IgD-negative memory B cell (primary cell): ENCODE measurements at regions not wholly inside any gene's neighbourhood (a gene's known extent, or its start where the extent isn't known, plus 50 kb on each side); places are given as distances from the start of the nearest gene placed in this dataset.
"Not testable (repeated sequence)": the region's sequence is repeated elsewhere in the genome, so short reads cannot be mapped to it uniquely, and the experiment has no call there.

Experiments
- H3K27ac Mint-ChIP-seq, 3 donors: one replicate each; pipeline ENCODE4 v1.8.0; 2020 to 2022; ENCODE audit warnings: mild to moderate bottlenecking in 3 of 3, mixed read lengths in 3 of 3, moderate library complexity in 1 of 3
- H3K27me3 Mint-ChIP-seq: one replicate; pipeline ENCODE4 v1.8.0; 2021; ENCODE audit warnings: mixed read lengths
- H3K36me3 Mint-ChIP-seq: one replicate; pipeline ENCODE4 v1.8.0; 2020; ENCODE audit warnings: mild to moderate bottlenecking, mixed read lengths
- H3K4me1 Mint-ChIP-seq, 3 donors: one replicate each; pipeline ENCODE4 v1.8.0; 2020 to 2022; ENCODE audit warnings: mixed read lengths in 3 of 3, mild to moderate bottlenecking in 1 of 3
- H3K4me3 Mint-ChIP-seq, 4 donors: one replicate each; pipeline ENCODE4 v1.8.0; 2020 to 2022; ENCODE audit warnings: mild to moderate bottlenecking in 4 of 4, mixed read lengths in 4 of 4, moderate library complexity in 3 of 4
- H3K9me3 Mint-ChIP-seq, 3 donors: one replicate each; pipeline ENCODE4 v1.8.0; 2020 to 2021; ENCODE audit warnings: mixed read lengths in 3 of 3, mild to moderate bottlenecking in 1 of 3

- no peaks in the 10 kb centered on the region for H3K36me3 Mint-ChIP-seq
These were observed 170.9 kb downstream of the SEC23A start for GRCh38 chr14:38931969-38932652.

GRCh38 chr14:38930898-38931297 is 172.1 kb downstream of the SEC23A start:
- no peaks in the 10 kb centered on the region for H3K36me3 Mint-ChIP-seq
- H3K9me3 Mint-ChIP-seq: no peaks in the 10 kb centered on the region
- H3K27me3 Mint-ChIP-seq: no peaks in the 10 kb centered on the region
- no peak overlapping the region for H3K4me3 Mint-ChIP-seq
- H3K4me1 Mint-ChIP-seq: no peaks in the 10 kb centered on the region
- H3K27ac Mint-ChIP-seq: no peak overlapping the region

More at GRCh38 chr14:38931969-38932652, 170.9 kb downstream of the SEC23A start:
- Mint-ChIP-seq H3K27ac (no peak overlapping the region), H3K9me3 (peaks cover 0 to 4% (median 3%) of the 10 kb centered on the region in 3 donors), H3K4me3 (no peak overlapping the region), H3K4me1 (no peaks in the 10 kb centered on the region), H3K27me3 (no peaks in the 10 kb centered on the region)

GRCh38 chr14:38930022-38930421 is 173.0 kb downstream of the SEC23A start:
- no peak overlapping the region for H3K27ac Mint-ChIP-seq

GRCh38 chr14:38929416-38929815 is 173.6 kb downstream of the SEC23A start:
- Mint-ChIP-seq H3K27ac (no peak overlapping the region), H3K9me3 (peaks cover 0 to 6% (median 0%) of the 10 kb centered on the region in 3 donors), H3K27me3 (no peaks in the 10 kb centered on the region), H3K4me3 (no peak overlapping the region), H3K36me3 (no peaks in the 10 kb centered on the region), H3K4me1 (no peaks in the 10 kb centered on the region)

More at GRCh38 chr14:38930022-38930421, 173.0 kb downstream of the SEC23A start:
- no peaks in the 10 kb centered on the region for H3K36me3 Mint-ChIP-seq
- no peak overlapping the region for H3K4me3 Mint-ChIP-seq
- no peaks in the 10 kb centered on the region for H3K4me1 Mint-ChIP-seq
- H3K27me3 Mint-ChIP-seq: no peaks in the 10 kb centered on the region
- H3K9me3 Mint-ChIP-seq: peaks cover 0 to 6% (median 0%) of the 10 kb centered on the region in 3 donors

GRCh38 chr14:38921893-38922292 is 181.1 kb downstream of the SEC23A start:
- not testable (repeated sequence) for H3K4me3 Mint-ChIP-seq, H3K27me3 Mint-ChIP-seq, H3K36me3 Mint-ChIP-seq, H3K9me3 Mint-ChIP-seq, H3K27ac Mint-ChIP-seq, H3K4me1 Mint-ChIP-seq

- peaks cover 1% of the 10 kb centered on the region for H3K36me3 Mint-ChIP-seq
- H3K27ac Mint-ChIP-seq: no peak overlapping the region
- peaks cover 0 to 8% (median 3%) of the 10 kb centered on the region in 3 donors for H3K9me3 Mint-ChIP-seq
- H3K27me3 Mint-ChIP-seq: peaks cover 2% of the 10 kb centered on the region
- H3K4me1 Mint-ChIP-seq: no peaks in the 10 kb centered on the region
- H3K4me3 Mint-ChIP-seq: no peak overlapping the region
These were observed 187.9 kb downstream of the SEC23A start for GRCh38 chr14:38915125-38915524.

- Mint-ChIP-seq H3K36me3 (no peaks in the 10 kb centered on the region), H3K4me1 (no peaks in the 10 kb centered on the region), H3K9me3 (no peaks in the 10 kb centered on the region), H3K27ac (no peak overlapping the region), H3K27me3 (peaks cover 2% of the 10 kb centered on the region), H3K4me3 (no peak overlapping the region)
These were observed 192.9 kb downstream of the SEC23A start for GRCh38 chr14:38910092-38910491.

GRCh38 chr14:38904959-38905358 is 198.1 kb downstream of the SEC23A start:
- Mint-ChIP-seq H3K4me1 (no peaks in the 10 kb centered on the region), H3K9me3 (peaks cover 0 to 4% (median 3%) of the 10 kb centered on the region in 3 donors), H3K4me3 (no peak overlapping the region), H3K27ac (no peak overlapping the region), H3K36me3 (no peaks in the 10 kb centered on the region), H3K27me3 (no peaks in the 10 kb centered on the region)

GRCh38 chr14:38901791-38902190 is 201.2 kb downstream of the SEC23A start:
- Mint-ChIP-seq H3K27me3 (no peaks in the 10 kb centered on the region), H3K9me3 (peaks cover 0 to 4% (median 3%) of the 10 kb centered on the region in 3 donors)

GRCh38 chr14:38900887-38901286 is 202.1 kb downstream of the SEC23A start:
- Mint-ChIP-seq H3K36me3 (no peaks in the 10 kb centered on the region), H3K27me3 (no peaks in the 10 kb centered on the region), H3K9me3 (peaks cover 0 to 4% (median 3%) of the 10 kb centered on the region in 3 donors), H3K27ac (no peak overlapping the region), H3K4me1 (no peaks in the 10 kb centered on the region), H3K4me3 (no peak overlapping the region)

More at GRCh38 chr14:38901791-38902190, 201.2 kb downstream of the SEC23A start:
- no peaks in the 10 kb centered on the region for H3K36me3 Mint-ChIP-seq
- H3K4me1 Mint-ChIP-seq: no peaks in the 10 kb centered on the region
- no peak overlapping the region for H3K27ac Mint-ChIP-seq
- no peak overlapping the region for H3K4me3 Mint-ChIP-seq

GRCh38 chr14:38887696-38888095 is 215.3 kb downstream of the SEC23A start:
- H3K4me1 Mint-ChIP-seq: no peaks in the 10 kb centered on the region
- no peaks in the 10 kb centered on the region for H3K27me3 Mint-ChIP-seq
- no peak overlapping the region for H3K4me3 Mint-ChIP-seq
- no peak overlapping the region for H3K27ac Mint-ChIP-seq
- peaks cover 0 to 4% (median 0%) of the 10 kb centered on the region in 3 donors for H3K9me3 Mint-ChIP-seq
- no peaks in the 10 kb centered on the region for H3K36me3 Mint-ChIP-seq

- peaks cover 0 to under 1% (median 0%) of the 10 kb centered on the region in 3 donors for H3K9me3 Mint-ChIP-seq
- peaks cover under 1% of the 10 kb centered on the region for H3K27me3 Mint-ChIP-seq
- no peak overlapping the region for H3K4me3 Mint-ChIP-seq
- H3K36me3 Mint-ChIP-seq: no peaks in the 10 kb centered on the region
- H3K27ac Mint-ChIP-seq: no peak overlapping the region
- H3K4me1 Mint-ChIP-seq: no peaks in the 10 kb centered on the region
These were observed 218.9 kb downstream of the SEC23A start for GRCh38 chr14:38884109-38884508.

GRCh38 chr14:38883127-38883526 is 219.9 kb downstream of the SEC23A start:
- Mint-ChIP-seq H3K27ac (no peak overlapping the region), H3K4me1 (no peaks in the 10 kb centered on the region), H3K9me3 (peaks cover 0 to 4% (median 0%) of the 10 kb centered on the region in 3 donors), H3K27me3 (peaks cover 2% of the 10 kb centered on the region), H3K4me3 (no peak overlapping the region), H3K36me3 (no peaks in the 10 kb centered on the region)

GRCh38 chr14:38882533-38882932 is 220.5 kb downstream of the SEC23A start:
- H3K36me3 Mint-ChIP-seq: no peaks in the 10 kb centered on the region
- H3K4me1 Mint-ChIP-seq: no peaks in the 10 kb centered on the region
- H3K27me3 Mint-ChIP-seq: peaks cover 2% of the 10 kb centered on the region
- H3K27ac Mint-ChIP-seq: no peak overlapping the region
- H3K9me3 Mint-ChIP-seq: peaks cover 0 to 4% (median 0%) of the 10 kb centered on the region in 3 donors
- no peak overlapping the region for H3K4me3 Mint-ChIP-seq

GRCh38 chr14:38880643-38881524 is 222.2 kb downstream of the SEC23A start:
- Mint-ChIP-seq H3K4me3 (no peak overlapping the region), H3K9me3 (peaks cover 0 to 4% (median 0%) of the 10 kb centered on the region in 3 donors), H3K36me3 (no peaks in the 10 kb centered on the region), H3K4me1 (no peaks in the 10 kb centered on the region), H3K27ac (no peak overlapping the region), H3K27me3 (peaks cover 6% of the 10 kb centered on the region)
